CD4-positive, alpha-beta T cell (primary cell): ENCODE measurements at regions not wholly inside any gene's neighbourhood (a gene's known extent, or its start where the extent isn't known, plus 50 kb on each side); places are given as distances from the start of the nearest gene placed in this dataset.

Experiments used
- ATAC-seq: fragments of 200-7000 bp; cut with Tn5 transposase; one replicate; pipeline ENCODE4 v1.10.0; 2022; ENCODE audit warnings: mild to moderate bottlenecking; ENCODE audit not compliant: poor library complexity
- CTCF ChIA-PET: fragments of 350-600 bp; sonication (Branson Sonifier 250); formaldehyde crosslinking; loops from one replicate; lab custom pipeline; 2021; ENCODE audit warnings: antibody characterized with exemption, inconsistent platforms; lab: Charles Lee
- POLR2A ChIA-PET: fragments of 350-600 bp; sonication (Branson Sonifier 250); formaldehyde crosslinking; loops from one replicate; lab custom pipeline; 2021; ENCODE audit warnings: antibody characterized with exemption, inconsistent platforms; lab: Charles Lee
- DNase-seq, 14 experiments: peaks; one replicate each; pipeline ENCODE4 v3.0.0-alpha.2; 2013 to 2020; ENCODE audit warnings: mixed read lengths in 2 of 14
- H3K27ac ChIP-seq, 2 donors: one replicate each; pipeline versions ENCODE4 v1.5.1 to v1.7.0; 2013; ENCODE audit warnings: low read length in 2 of 2, low read depth in 1 of 2, mild to moderate bottlenecking in 1 of 2
- H3K27me3 ChIP-seq, 2 experiments: 1 replicate in 1 of 2; 2 replicates in 1 of 2; pipeline versions ENCODE4 v1.6.1 to v1.7.0; 2013; ENCODE audit warnings: low read length in 2 of 2, control low read depth in 1 of 2, mild to moderate bottlenecking in 1 of 2, moderate library complexity in 1 of 2; ENCODE audit not compliant: insufficient read depth in 2 of 2, control insufficient read depth in 1 of 2
- H3K36me3 ChIP-seq: one replicate; pipeline ENCODE4 v1.6.1; 2013; ENCODE audit warnings: low read length, control low read depth; ENCODE audit not compliant: insufficient read depth
- H3K4me1 ChIP-seq: one replicate; pipeline ENCODE4 v1.6.1; 2013; ENCODE audit warnings: low read length, control low read depth; ENCODE audit not compliant: insufficient read depth
- H3K4me3 ChIP-seq: one replicate; pipeline ENCODE4 v1.5.1; 2013; ENCODE audit warnings: mild to moderate bottlenecking, low read length, moderate library complexity
- H3K9me3 ChIP-seq, 2 experiments: 1 replicate in 1 of 2; 2 replicates in 1 of 2; pipeline versions ENCODE4 v1.6.1 to v1.7.0; 2013; ENCODE audit warnings: low read length in 2 of 2, mild to moderate bottlenecking in 2 of 2, control low read depth in 1 of 2, moderate library complexity in 1 of 2; ENCODE audit not compliant: control insufficient read depth in 1 of 2, insufficient read depth in 1 of 2
- H3K27ac Mint-ChIP-seq: one replicate; pipeline ENCODE4 v1.8.0; 2020; ENCODE audit warnings: mixed read lengths
- H3K27me3 Mint-ChIP-seq: one replicate; pipeline ENCODE4 v1.8.0; 2021; ENCODE audit warnings: mixed read lengths
- H3K36me3 Mint-ChIP-seq: one replicate; pipeline ENCODE4 v1.8.0; 2021; ENCODE audit warnings: low read depth, mixed read lengths
- H3K4me1 Mint-ChIP-seq: one replicate; pipeline ENCODE4 v1.8.0; 2021; ENCODE audit warnings: low read depth, mixed read lengths
- H3K4me3 Mint-ChIP-seq: one replicate; pipeline ENCODE4 v1.8.0; 2020; ENCODE audit warnings: mild to moderate bottlenecking, mixed read lengths
- H3K9me3 Mint-ChIP-seq: one replicate; pipeline ENCODE4 v1.8.0; 2020; ENCODE audit warnings: mixed read lengths
- CTCF ChIP-seq: fragments of 200-600 bp; IDR thresholded peaks from one replicate; pipeline ENCODE4 v1.8.0; 2022; ENCODE audit warnings: antibody characterized with exemption, mild to moderate bottlenecking
- intact Hi-C, 2 experiments: fragments of 100-400 bp; cut with DNase I in 1 of 2; cut with micrococcal nuclease in 1 of 2; formaldehyde crosslinking; loops; one replicate each; pipeline versions ENCODE4 v1.15.1 to v1.9.0; 2023 to 2025; cut with DNase I, micrococcal nuclease

- Mint-ChIP-seq H3K4me3 (no peak overlapping the region), H3K27me3 (peaks cover 20% of the 10 kb centered on the region), H3K36me3 (no peaks in the 10 kb centered on the region), H3K9me3 (no peaks in the 10 kb centered on the region), H3K4me1 (peaks cover 73% of the 10 kb centered on the region), H3K27ac (no peak overlapping the region)
- intact Hi-C loops, result loop anchor here in 1 of 2 experiments (5.0 kb wide), 1 partner anchor 1172 kb away; no protein-coding TSS in a partner anchor
- ChIA-PET CTCF (no interaction called here), POLR2A (no interaction called here)
- Histone ChIP-seq H3K4me1 (peaks cover 67% of the 10 kb centered on the region), H3K36me3 (no peaks in the 10 kb centered on the region), H3K27ac (no peak overlapping the region), H3K9me3 (no peaks in the 10 kb centered on the region), H3K27me3 (no peaks in the 10 kb centered on the region), H3K4me3 (no peak overlapping the region)
- no peak for DNase-seq
- no peak for ATAC-seq
- TF ChIP-seq CTCF, result no peak
Observed at GRCh38 chr16:79274264-79274663, 326.3 kb downstream of the MAF start.

GRCh38 chr16:79272141-79272577 is 328.4 kb downstream of the MAF start:
- POLR2A ChIA-PET, result interaction anchor here (0.6 to 1.7 kb wide), 12 partner anchors 12 to 1099 kb away, joined by 3 to 8 read pairs (median 3); partner anchors contain the start of gene MAF
- Mint-ChIP-seq H3K27me3 (peaks cover 36% of the 10 kb centered on the region), H3K4me3 (peak overlapping the region; percentile 72), H3K4me1 (peaks cover 75% of the 10 kb centered on the region), H3K36me3 (no peaks in the 10 kb centered on the region), H3K9me3 (no peaks in the 10 kb centered on the region), H3K27ac (peak overlapping the region; percentile 78)
- Histone ChIP-seq H3K36me3 (no peaks in the 10 kb centered on the region), H3K27me3 (no peaks in the 10 kb centered on the region), H3K4me1 (peaks cover 70% of the 10 kb centered on the region), H3K27ac (peak overlapping the region in 1 of 2 donors; percentile 41), H3K9me3 (no peaks in the 10 kb centered on the region), H3K4me3 (peak overlapping the region; percentile 53)
- ATAC-seq (peak; percentile 84), DNase-seq (peak; percentile 29 to 85 (median 48))
- intact Hi-C loops, result loop anchor here in 1 of 2 experiments (5.0 kb wide), 1 partner anchor 1170 kb away; no protein-coding TSS in a partner anchor
- CTCF ChIA-PET, result interaction anchor here (0.9 to 2.6 kb wide), 2 partner anchors 8 to 12 kb away, joined by 4 to 7 read pairs; no protein-coding TSS in a partner anchor
- peak; percentile 20 for TF ChIP-seq CTCF

GRCh38 chr16:79271583-79271982 is 329.0 kb downstream of the MAF start:
- Mint-ChIP-seq H3K27ac (peak overlapping the region; percentile 78), H3K4me3 (peak overlapping the region; percentile 72), H3K4me1 (peaks cover 79% of the 10 kb centered on the region), H3K27me3 (peaks cover 37% of the 10 kb centered on the region), H3K9me3 (no peaks in the 10 kb centered on the region), H3K36me3 (no peaks in the 10 kb centered on the region)
- H3K4me3 ChIP-seq, result peak overlapping the region; percentile 53
- no peaks in the 10 kb centered on the region for H3K9me3 ChIP-seq
- H3K27me3 ChIP-seq, result no peaks in the 10 kb centered on the region
- ChIA-PET POLR2A (interaction anchor here (0.6 to 1.7 kb wide), 9 partner anchors 11 to 1098 kb away, joined by 3 to 8 read pairs (median 4); partner anchors contain the start of gene MAF), CTCF (interaction anchor here (0.9 to 2.6 kb wide), 2 partner anchors 9 to 12 kb away, joined by 4 to 7 read pairs; no protein-coding TSS in a partner anchor)
- peaks cover 70% of the 10 kb centered on the region for H3K4me1 ChIP-seq
- no peak for TF ChIP-seq CTCF
- ATAC-seq (no peak), DNase-seq (no peak)
- peak overlapping the region in 1 of 2 donors; percentile 41 for H3K27ac ChIP-seq
- intact Hi-C loops, result loop anchor here in 1 of 2 experiments (5.0 kb wide), 1 partner anchor 1169 kb away; no protein-coding TSS in a partner anchor
- H3K36me3 ChIP-seq, result no peaks in the 10 kb centered on the region
